H9 (cell line): ENCODE measurements at regions not wholly inside any gene's neighbourhood (a gene's known extent, or its start where the extent isn't known, plus 50 kb on each side); places are given as distances from the start of the nearest gene placed in this dataset.

Source experiments
- DNase-seq: peaks from one replicate; pipeline ENCODE4 v3.0.0-alpha.2; 2017
- H2AFZ ChIP-seq: one replicate; pipeline ENCODE4 v1.6.1; 2013; ENCODE audit warnings: mild to moderate bottlenecking, low read length, control low read depth, moderate library complexity
- H2AK5ac ChIP-seq: 2 replicates; pipeline ENCODE4 v1.6.1; 2013; ENCODE audit warnings: low read length, control low read depth, mixed read lengths; ENCODE audit not compliant: insufficient read length
- H2BK120ac ChIP-seq: one replicate; pipeline ENCODE4 v1.6.1; 2013; ENCODE audit warnings: low read depth, mild to moderate bottlenecking, low read length, control low read depth, inconsistent platforms; ENCODE audit not compliant: poor library complexity, severe bottlenecking
- H2BK12ac ChIP-seq: 2 replicates; pipeline ENCODE4 v1.6.1; 2013; ENCODE audit warnings: low read length, control low read depth, mixed read lengths, low read depth; ENCODE audit not compliant: insufficient read length
- H2BK15ac ChIP-seq: 2 replicates; pipeline ENCODE4 v1.6.1; 2013; ENCODE audit warnings: low read depth, low read length, control low read depth
- H2BK20ac ChIP-seq: one replicate; pipeline ENCODE4 v1.6.1; 2013; ENCODE audit warnings: low read depth, mild to moderate bottlenecking, low read length, control low read depth, inconsistent platforms; ENCODE audit not compliant: poor library complexity, severe bottlenecking
- H2BK5ac ChIP-seq: 2 replicates; pipeline ENCODE4 v1.6.1; 2013; ENCODE audit warnings: low read length, control low read depth, mixed read lengths; ENCODE audit not compliant: insufficient read length
- H3K14ac ChIP-seq: 2 replicates; pipeline ENCODE4 v1.6.1; 2013; ENCODE audit warnings: low read length, control low read depth; ENCODE audit not compliant: insufficient read depth
- H3K18ac ChIP-seq: 2 replicates; pipeline ENCODE4 v1.6.1; 2013; ENCODE audit warnings: low read depth, mild to moderate bottlenecking, mixed read lengths, low read length, control low read depth; ENCODE audit not compliant: insufficient read length
- H3K23ac ChIP-seq: 2 replicates; pipeline ENCODE4 v1.6.1; 2013; ENCODE audit warnings: low read length, control low read depth, mixed read lengths, low read depth; ENCODE audit not compliant: insufficient read length
- H3K23me2 ChIP-seq: 2 replicates; pipeline ENCODE4 v1.6.1; 2013; ENCODE audit warnings: low read depth, mild to moderate bottlenecking, mixed read lengths, low read length, control low read depth; ENCODE audit not compliant: insufficient read length, poor library complexity, severe bottlenecking
- H3K27ac ChIP-seq: 2 replicates; pipeline ENCODE4 v1.5.1; 2013; ENCODE audit warnings: low read length, control low read depth, mixed read lengths, low read depth; ENCODE audit not compliant: insufficient read length
- H3K27me3 ChIP-seq: 2 replicates; pipeline ENCODE4 v1.6.1; 2013; ENCODE audit warnings: low read length, control low read depth, inconsistent platforms; ENCODE audit not compliant: insufficient read depth
- H3K4ac ChIP-seq: 2 replicates; pipeline ENCODE4 v1.6.1; 2013; ENCODE audit warnings: low read depth, mild to moderate bottlenecking, control low read depth, inconsistent platforms, low read length, moderate library complexity
- H3K4me1 ChIP-seq: 2 replicates; pipeline ENCODE4 v1.6.1; 2013; ENCODE audit warnings: low read length, control low read depth, inconsistent platforms; ENCODE audit not compliant: insufficient read depth
- H3K4me2 ChIP-seq: 2 replicates; pipeline ENCODE4 v1.6.1; 2013; ENCODE audit warnings: low read length, control low read depth, mixed read lengths; ENCODE audit not compliant: insufficient read length, insufficient read depth
- H3K56ac ChIP-seq: 2 replicates; pipeline ENCODE4 v1.6.1; 2013; ENCODE audit warnings: low read depth, mild to moderate bottlenecking, mixed read lengths, low read length, control low read depth; ENCODE audit not compliant: insufficient read length
- H3K79me1 ChIP-seq: 2 replicates; pipeline ENCODE4 v1.6.1; 2013; ENCODE audit warnings: low read depth, mild to moderate bottlenecking, moderate library complexity, low read length, control low read depth, inconsistent platforms; ENCODE audit not compliant: insufficient read depth, poor library complexity, severe bottlenecking
- H3K79me2 ChIP-seq: 2 replicates; pipeline ENCODE4 v1.6.1; 2013; ENCODE audit warnings: low read length, control low read depth, inconsistent platforms; ENCODE audit not compliant: insufficient read depth
- H3K9ac ChIP-seq: 2 replicates; pipeline ENCODE4 v1.6.1; 2013; ENCODE audit warnings: low read length, control low read depth, mixed read lengths; ENCODE audit not compliant: insufficient read length; ENCODE audit errors: extremely low read depth
- H3K9me3 ChIP-seq: one replicate; pipeline ENCODE4 v1.6.1; 2013; ENCODE audit warnings: low read depth, low read length, inconsistent platforms; ENCODE audit not compliant: control insufficient read depth
- H3T11ph ChIP-seq: one replicate; pipeline ENCODE4 v1.6.1; 2013; ENCODE audit warnings: mild to moderate bottlenecking, low read length, control low read depth, inconsistent platforms
- H4K20me1 ChIP-seq: one replicate; pipeline ENCODE4 v1.6.1; 2013; ENCODE audit not compliant: control insufficient read depth, insufficient read length, insufficient read depth
- H4K5ac ChIP-seq: 2 replicates; pipeline ENCODE4 v1.6.1; 2013; ENCODE audit warnings: low read depth, mild to moderate bottlenecking, mixed read lengths, low read length, control low read depth; ENCODE audit not compliant: insufficient read length
- H4K8ac ChIP-seq: replicated peaks from 2 replicates; pipeline ENCODE4 v1.6.1; 2013; ENCODE audit warnings: low read length, control low read depth, mixed read lengths, low read depth; ENCODE audit not compliant: insufficient read length
- H4K91ac ChIP-seq: 2 replicates; pipeline ENCODE4 v1.6.1; 2013; ENCODE audit warnings: low read depth, mild to moderate bottlenecking, moderate library complexity, mixed read lengths, low read length, control low read depth; ENCODE audit not compliant: insufficient read length
- H3K27ac Mint-ChIP-seq, 3 experiments: 2 replicates in 2 of 3; 3 replicates in 1 of 3; pipeline ENCODE4 v1.8.0; 2020 to 2021; ENCODE audit warnings: mixed read lengths in 3 of 3, mild to moderate bottlenecking in 1 of 3, moderate library complexity in 1 of 3
- H3K27me3 Mint-ChIP-seq: 2 replicates; pipeline ENCODE4 v1.8.0; 2021; ENCODE audit warnings: low read depth, mild to moderate bottlenecking, moderate library complexity, mixed read lengths
- H3K36me3 Mint-ChIP-seq, 3 experiments: 2 replicates in 2 of 3; 3 replicates in 1 of 3; pipeline ENCODE4 v1.8.0; 2020 to 2021; ENCODE audit warnings: low read depth in 3 of 3, mixed read lengths in 3 of 3; ENCODE audit not compliant: insufficient read depth in 1 of 3
- H3K4me1 Mint-ChIP-seq, 2 experiments: 2 replicates each; pipeline ENCODE4 v1.8.0; 2020; ENCODE audit warnings: mixed read lengths in 2 of 2
- H3K4me3 Mint-ChIP-seq, 2 experiments: 2 replicates in 1 of 2; 3 replicates in 1 of 2; pipeline ENCODE4 v1.8.0; 2020 to 2021; ENCODE audit warnings: mild to moderate bottlenecking in 2 of 2, mixed read lengths in 2 of 2, moderate library complexity in 1 of 2
- H3K9me3 Mint-ChIP-seq, 2 experiments: 2 replicates in 1 of 2; 3 replicates in 1 of 2; pipeline ENCODE4 v1.8.0; 2020; ENCODE audit warnings: mild to moderate bottlenecking in 2 of 2, mixed read lengths in 2 of 2, moderate library complexity in 1 of 2
- WGBS: extraction: QIAGEN DNeasy Blood & Tissue Kit; methylation state at CpG from one replicate; pipeline ENCODE4 v1.1.7; 2013; ENCODE audit warnings: missing lambda C conversion rate, low lambda C conversion rate, mixed read lengths; ENCODE audit not compliant: insufficient read length; ENCODE audit errors: extremely low coverage; 5-methylcytosine and 5-hydroxymethylcytosine counted together
- TF ChIP-seq, protein P1 (sequence below): fragments of 200-600 bp; sonication (generic); conservative IDR thresholded peaks from 3 replicates; pipeline ENCODE4 v1.8.0; 2021; ENCODE audit warnings: antibody characterized with exemption, mild to moderate bottlenecking

GRCh38 chr10:15442056-15442455, 71.0 kb upstream of the FAM171A1 start:
- no peak overlapping the region for H2AFZ ChIP-seq
- no peak overlapping the region for H3T11ph ChIP-seq
- no peak overlapping the region for H3K9ac ChIP-seq
- H3K79me1 ChIP-seq = no peaks in the 10 kb centered on the region
- H3K23me2 ChIP-seq = no peaks in the 10 kb centered on the region
- H4K20me1 ChIP-seq = no peaks in the 10 kb centered on the region
- H2AK5ac ChIP-seq = no peak overlapping the region
- H2BK20ac ChIP-seq = no peak overlapping the region
- H3K4me1 ChIP-seq = peaks cover 3% of the 10 kb centered on the region; the same call in 1 of the 2 replicates
- WGBS = no CpG with 5 or more reads among the region's 14 CpGs
- no peak overlapping the region for H3K23ac ChIP-seq
- no peak overlapping the region for H3K4me3 Mint-ChIP-seq
- H3K4me1 Mint-ChIP-seq = peaks cover 7% of the 10 kb centered on the region in 2 experiments
- no peak overlapping the region for H2BK5ac ChIP-seq
- H3K27me3 ChIP-seq = no peaks in the 10 kb centered on the region
- no peak overlapping the region for H4K8ac ChIP-seq
- no peak overlapping the region for H3K56ac ChIP-seq
- no peak overlapping the region for H2BK15ac ChIP-seq
- H3K27me3 Mint-ChIP-seq = peaks cover 43% of the 10 kb centered on the region
- H3K36me3 Mint-ChIP-seq = no peaks in the 10 kb centered on the region
- no peaks in the 10 kb centered on the region for H3K9me3 ChIP-seq
- no peak overlapping the region for H4K91ac ChIP-seq
- TF ChIP-seq, protein P1, sequence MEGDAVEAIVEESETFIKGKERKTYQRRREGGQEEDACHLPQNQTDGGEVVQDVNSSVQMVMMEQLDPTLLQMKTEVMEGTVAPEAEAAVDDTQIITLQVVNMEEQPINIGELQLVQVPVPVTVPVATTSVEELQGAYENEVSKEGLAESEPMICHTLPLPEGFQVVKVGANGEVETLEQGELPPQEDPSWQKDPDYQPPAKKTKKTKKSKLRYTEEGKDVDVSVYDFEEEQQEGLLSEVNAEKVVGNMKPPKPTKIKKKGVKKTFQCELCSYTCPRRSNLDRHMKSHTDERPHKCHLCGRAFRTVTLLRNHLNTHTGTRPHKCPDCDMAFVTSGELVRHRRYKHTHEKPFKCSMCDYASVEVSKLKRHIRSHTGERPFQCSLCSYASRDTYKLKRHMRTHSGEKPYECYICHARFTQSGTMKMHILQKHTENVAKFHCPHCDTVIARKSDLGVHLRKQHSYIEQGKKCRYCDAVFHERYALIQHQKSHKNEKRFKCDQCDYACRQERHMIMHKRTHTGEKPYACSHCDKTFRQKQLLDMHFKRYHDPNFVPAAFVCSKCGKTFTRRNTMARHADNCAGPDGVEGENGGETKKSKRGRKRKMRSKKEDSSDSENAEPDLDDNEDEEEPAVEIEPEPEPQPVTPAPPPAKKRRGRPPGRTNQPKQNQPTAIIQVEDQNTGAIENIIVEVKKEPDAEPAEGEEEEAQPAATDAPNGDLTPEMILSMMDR = no peak
- no peak overlapping the region for H2BK12ac ChIP-seq
- no peaks in the 10 kb centered on the region for H3K79me2 ChIP-seq
- H3K27ac Mint-ChIP-seq = no peak overlapping the region
- H3K9me3 Mint-ChIP-seq = no peaks in the 10 kb centered on the region
- H4K5ac ChIP-seq = no peak overlapping the region
- no peak overlapping the region for H3K4me2 ChIP-seq
- no peak overlapping the region for H3K14ac ChIP-seq
- DNase-seq = no peak
- no peak overlapping the region for H2BK120ac ChIP-seq
- H3K4ac ChIP-seq = no peak overlapping the region
- no peak overlapping the region for H3K18ac ChIP-seq
- no peak overlapping the region for H3K27ac ChIP-seq
